Erythroblast (primary cell): ENCODE measurements at regions not wholly inside any gene's neighbourhood (a gene's known extent, or its start where the extent isn't known, plus 50 kb on each side); places are given as distances from the start of the nearest gene placed in this dataset.

Experiments
- DNase-seq, 2 experiments: peaks; one replicate each; lab custom pipeline; 2025; lab: John Stamatoyannopoulos, UW
- GATA1 ChIP-seq: IDR thresholded peaks from 2 replicates; pipeline ENCODE4 v1.6.1; 2011; ENCODE audit warnings: low read depth, mild to moderate bottlenecking, control low read depth, low read length, moderate library complexity
- POLR2A ChIP-seq: IDR thresholded peaks from 2 replicates; pipeline ENCODE4 v1.6.1; 2011; ENCODE audit warnings: mild to moderate bottlenecking, low read length

DNA sequence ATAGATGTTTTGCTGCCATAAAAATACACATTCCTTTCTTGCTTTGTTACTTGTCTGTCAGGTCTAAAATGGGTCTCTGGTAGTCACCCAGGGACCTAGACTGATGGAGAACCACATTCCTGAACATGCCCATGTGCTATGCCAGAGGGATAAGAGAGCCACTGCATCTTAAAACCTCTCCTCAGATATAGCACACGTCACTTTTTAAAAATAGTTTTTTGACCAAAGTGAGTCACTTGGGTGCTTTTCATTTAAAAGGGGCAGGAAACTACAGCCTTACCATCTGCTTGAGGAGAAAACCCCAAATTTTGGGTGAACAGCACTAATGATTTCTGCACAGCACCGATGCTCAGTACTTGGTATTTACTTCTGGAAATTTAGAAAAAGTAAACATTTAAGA, 197.8 kb downstream of the OGFRL1 start:
- TF ChIP-seq GATA1 (no peak), POLR2A (no peak)
- DNase-seq: no peak

GRCh38 chr6:71488186-71488585, 199.6 kb downstream of the OGFRL1 start:
- TF ChIP-seq POLR2A: no peak
- TF ChIP-seq GATA1: no peak
- no peak for DNase-seq

DNA sequence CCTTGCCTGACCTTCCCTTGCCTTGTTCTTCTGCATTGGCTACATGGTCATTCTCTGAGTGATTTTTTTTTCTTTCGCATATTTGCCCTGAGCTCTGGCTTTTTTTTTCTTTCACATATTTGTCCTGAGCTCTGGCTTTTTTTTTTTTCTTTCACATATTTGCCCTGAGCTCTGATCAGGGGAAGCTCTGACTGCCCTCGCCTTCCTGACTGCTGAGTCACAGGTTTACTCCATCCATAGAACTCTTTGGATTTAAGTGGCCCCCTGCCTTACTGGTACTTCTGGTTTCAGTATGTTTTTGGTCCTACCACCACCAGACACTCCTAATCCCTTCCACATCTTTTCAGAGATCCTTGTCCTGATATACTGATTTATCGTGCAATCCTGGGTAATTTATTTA, 201.1 kb downstream of the OGFRL1 start:
- DNase-seq: no peak

DNA sequence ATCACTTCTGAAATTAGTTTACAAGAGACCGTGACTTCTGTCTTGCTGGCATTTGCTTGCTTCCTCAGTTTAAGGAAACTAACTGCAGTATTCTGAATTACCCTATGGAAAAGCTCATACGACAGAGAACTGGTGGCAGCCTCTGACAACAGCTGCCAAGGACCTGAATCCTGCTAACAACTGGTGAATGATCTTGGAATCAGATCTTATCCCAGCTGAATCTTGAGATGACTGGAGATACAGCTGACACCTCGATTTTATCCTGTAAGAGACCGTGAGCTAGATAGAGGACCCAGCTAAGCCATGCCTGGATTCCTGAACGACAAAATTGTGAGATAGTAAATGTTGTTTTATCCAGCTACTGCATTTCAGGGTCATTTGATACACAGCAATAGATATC, 202.3 kb downstream of the OGFRL1 start:
- TF ChIP-seq GATA1 (no peak), POLR2A (no peak)
- DNase-seq: no peak

More for the DNA sequence above, 201.1 kb downstream of the OGFRL1 start:
- TF ChIP-seq GATA1 (no peak), POLR2A (no peak)

GRCh38 chr6:71491844-71492243, 203.2 kb downstream of the OGFRL1 start:
- no peak for TF ChIP-seq POLR2A
- TF ChIP-seq GATA1: no peak
- no peak for DNase-seq

DNA sequence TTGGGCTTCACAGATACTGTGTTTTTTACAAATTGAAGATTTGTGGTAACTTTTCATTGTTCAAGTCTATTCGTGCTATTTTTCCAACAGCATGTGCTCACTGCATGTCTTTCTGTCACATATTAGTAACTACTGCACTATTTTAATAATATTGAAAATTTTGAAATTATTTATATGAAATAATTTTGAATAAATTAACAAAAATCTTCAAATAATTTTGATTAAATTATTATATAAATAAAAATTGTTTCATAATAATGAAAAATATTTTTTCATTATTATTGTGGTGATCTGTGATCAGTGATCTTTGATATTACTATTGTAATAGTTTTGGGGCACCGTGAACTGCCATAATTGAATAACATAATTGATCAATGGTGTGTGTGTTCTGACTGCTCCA, 204.1 kb downstream of the OGFRL1 start:
- DNase-seq: no peak
- TF ChIP-seq GATA1: no peak
- no peak for TF ChIP-seq POLR2A

- DNase-seq: no peak
- no peak for TF ChIP-seq POLR2A
- TF ChIP-seq GATA1: no peak
Observed at GRCh38 chr6:71496018-71496721, 207.6 kb downstream of the OGFRL1 start.

GRCh38 chr6:71496722-71497033, 208.1 kb downstream of the OGFRL1 start:
- TF ChIP-seq GATA1: no peak
- TF ChIP-seq POLR2A: no peak
- DNase-seq: no peak

- DNase-seq: no peak
- TF ChIP-seq GATA1: no peak
Observed at GRCh38 chr6:71498638-71499037, 210.0 kb downstream of the OGFRL1 start.

GRCh38 chr6:71499667-71500066, 211.1 kb downstream of the OGFRL1 start:
- TF ChIP-seq POLR2A (no peak), GATA1 (no peak)
- no peak for DNase-seq

DNA sequence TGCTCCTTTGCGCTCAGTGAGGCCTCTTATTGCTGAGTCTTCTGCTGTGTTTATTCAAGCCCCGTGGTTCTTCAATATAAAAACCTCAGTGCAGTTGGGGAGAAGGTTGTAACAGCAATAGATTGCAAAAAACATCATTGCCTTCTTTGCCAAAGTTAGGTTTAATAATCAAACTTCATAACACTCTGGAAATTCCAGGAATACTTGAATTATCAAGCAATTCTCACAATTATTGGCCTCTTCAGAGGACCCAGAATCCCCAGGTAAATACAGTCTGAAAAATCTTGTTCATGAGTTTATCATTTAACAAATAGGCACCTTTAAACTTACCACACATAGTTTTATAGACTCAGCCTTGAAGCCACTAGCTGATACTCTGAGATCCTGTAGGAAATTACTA, 213.6 kb downstream of the OGFRL1 start:
- no peak for TF ChIP-seq POLR2A
- no peak for TF ChIP-seq GATA1
- DNase-seq: no peak

GRCh38 chr6:71502956-71503355, 214.3 kb downstream of the OGFRL1 start:
- DNase-seq: no peak
- TF ChIP-seq GATA1 (no peak), POLR2A (no peak)

DNA sequence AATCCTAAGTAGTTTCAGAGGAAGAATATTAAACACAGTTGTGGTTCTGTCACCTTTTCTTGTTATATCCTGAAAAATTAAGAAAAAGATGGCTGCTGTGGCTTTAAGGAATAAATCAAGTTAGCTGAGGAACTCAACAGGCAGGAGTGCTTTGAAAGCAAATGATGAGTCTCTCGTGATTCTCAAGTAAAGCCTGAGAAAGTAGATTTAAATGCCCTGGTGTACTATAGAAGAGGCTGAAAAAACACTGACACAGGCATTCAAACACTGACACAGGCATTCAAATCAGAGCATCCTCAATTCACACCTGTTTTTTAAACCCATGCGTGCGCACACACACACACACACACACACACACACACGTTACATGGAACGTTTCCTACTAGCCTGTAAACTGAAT, 218.6 kb downstream of the OGFRL1 start:
- no peak for DNase-seq
- TF ChIP-seq GATA1 (no peak), POLR2A (no peak)

GRCh38 chr6:71509191-71510005, 220.8 kb downstream of the OGFRL1 start:
- DNase-seq: no peak
- no peak for TF ChIP-seq POLR2A
- TF ChIP-seq GATA1: no peak
